ENCODE measurements at regions not wholly inside any gene's neighbourhood (a gene's known extent, or its start where the extent isn't known, plus 50 kb on each side); places are given as distances from the start of the nearest gene placed in this dataset.

DNA sequence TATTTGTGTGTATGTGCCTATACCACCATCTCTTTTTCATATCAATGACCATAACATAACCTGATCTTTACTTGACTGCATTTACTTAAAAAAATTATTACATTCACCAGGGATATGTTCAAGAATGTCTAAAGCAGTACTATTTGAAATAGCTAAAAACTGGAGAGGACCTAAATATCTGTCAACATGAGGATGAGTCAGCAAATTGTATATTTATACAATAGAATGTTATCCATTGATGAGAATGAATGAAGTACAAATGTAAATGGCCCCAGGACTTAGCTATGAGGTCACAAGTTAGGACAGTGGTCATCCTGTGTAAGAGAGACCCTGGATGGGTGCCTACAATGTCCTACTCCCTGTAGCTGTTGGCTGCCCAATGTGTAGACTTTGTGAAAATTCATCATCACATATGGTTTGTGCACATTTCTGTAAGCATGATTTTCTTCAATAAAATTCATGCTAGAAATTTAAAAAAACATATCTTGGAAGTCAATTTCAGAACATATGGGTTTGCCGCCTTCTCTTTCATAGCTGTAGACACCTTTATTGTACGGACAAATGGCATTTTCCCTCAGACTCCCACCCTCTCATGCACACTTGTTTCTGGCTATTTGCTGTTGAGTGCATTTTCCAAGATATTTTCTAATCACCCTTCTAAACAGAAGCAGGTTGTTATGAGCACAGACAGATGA lies 202.4 kb downstream of the CDH26 start:
- TF ChIP-seq, protein P1, sequence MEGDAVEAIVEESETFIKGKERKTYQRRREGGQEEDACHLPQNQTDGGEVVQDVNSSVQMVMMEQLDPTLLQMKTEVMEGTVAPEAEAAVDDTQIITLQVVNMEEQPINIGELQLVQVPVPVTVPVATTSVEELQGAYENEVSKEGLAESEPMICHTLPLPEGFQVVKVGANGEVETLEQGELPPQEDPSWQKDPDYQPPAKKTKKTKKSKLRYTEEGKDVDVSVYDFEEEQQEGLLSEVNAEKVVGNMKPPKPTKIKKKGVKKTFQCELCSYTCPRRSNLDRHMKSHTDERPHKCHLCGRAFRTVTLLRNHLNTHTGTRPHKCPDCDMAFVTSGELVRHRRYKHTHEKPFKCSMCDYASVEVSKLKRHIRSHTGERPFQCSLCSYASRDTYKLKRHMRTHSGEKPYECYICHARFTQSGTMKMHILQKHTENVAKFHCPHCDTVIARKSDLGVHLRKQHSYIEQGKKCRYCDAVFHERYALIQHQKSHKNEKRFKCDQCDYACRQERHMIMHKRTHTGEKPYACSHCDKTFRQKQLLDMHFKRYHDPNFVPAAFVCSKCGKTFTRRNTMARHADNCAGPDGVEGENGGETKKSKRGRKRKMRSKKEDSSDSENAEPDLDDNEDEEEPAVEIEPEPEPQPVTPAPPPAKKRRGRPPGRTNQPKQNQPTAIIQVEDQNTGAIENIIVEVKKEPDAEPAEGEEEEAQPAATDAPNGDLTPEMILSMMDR (IDR thresholded peaks at IDR 0.05), result no peak
- TF ChIP-seq EP300 (IDR thresholded peaks at IDR 0.05) (no peak), POLR2A (IDR thresholded peaks at IDR 0.05; ENCODE audit: low read length) (no peak), KDM1A (IDR thresholded peaks at IDR 0.05; ENCODE audit: low read depth) (no peak), PHF8 (IDR thresholded peaks at IDR 0.05; ENCODE audit: borderline replicate concordance, low read depth) (no peak), JUN (IDR thresholded peaks at IDR 0.05) (no peak), RFX5 (IDR thresholded peaks at IDR 0.05) (no peak), TFCP2L1 (CRISPR knock-in tag; IDR thresholded peaks at IDR 0.05) (no peak), RAD21 (conservative IDR thresholded peaks at IDR 0.05 in 1 of 2, IDR thresholded peaks at IDR 0.05 in 1 of 2) (no peak), RNF2 (IDR thresholded peaks at IDR 0.05; ENCODE audit: borderline replicate concordance, low read depth) (no peak)
- TF ChIP-seq, protein P2, sequence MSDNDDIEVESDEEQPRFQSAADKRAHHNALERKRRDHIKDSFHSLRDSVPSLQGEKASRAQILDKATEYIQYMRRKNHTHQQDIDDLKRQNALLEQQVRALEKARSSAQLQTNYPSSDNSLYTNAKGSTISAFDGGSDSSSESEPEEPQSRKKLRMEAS (IDR thresholded peaks at IDR 0.05), result no peak
- TF ChIP-seq, protein P3, sequence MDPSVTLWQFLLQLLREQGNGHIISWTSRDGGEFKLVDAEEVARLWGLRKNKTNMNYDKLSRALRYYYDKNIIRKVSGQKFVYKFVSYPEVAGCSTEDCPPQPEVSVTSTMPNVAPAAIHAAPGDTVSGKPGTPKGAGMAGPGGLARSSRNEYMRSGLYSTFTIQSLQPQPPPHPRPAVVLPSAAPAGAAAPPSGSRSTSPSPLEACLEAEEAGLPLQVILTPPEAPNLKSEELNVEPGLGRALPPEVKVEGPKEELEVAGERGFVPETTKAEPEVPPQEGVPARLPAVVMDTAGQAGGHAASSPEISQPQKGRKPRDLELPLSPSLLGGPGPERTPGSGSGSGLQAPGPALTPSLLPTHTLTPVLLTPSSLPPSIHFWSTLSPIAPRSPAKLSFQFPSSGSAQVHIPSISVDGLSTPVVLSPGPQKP (IDR thresholded peaks at IDR 0.05; ENCODE audit: low read depth, low read length), result no peak
